ENCODE measurements at regions not wholly inside any gene's neighbourhood (a gene's known extent, or its start where the extent isn't known, plus 50 kb on each side); places are given as distances from the start of the nearest gene placed in this dataset.

GRCh38 chr9:106634183-106634582 lies 228.8 kb upstream of the ZNF462 start:
- DNase-seq: no peak
- in situ Hi-C loops (cut with MboI; ENCODE audit: low pct_ligation_motif_present in 1 of 4, low pct_unique_long_range_greater_than_20kb in 1 of 4, low sequenced_read_pairs in 3 of 4): loop anchor here in 1 of 4 donors (25.0 kb wide), 1 partner anchor 528 kb away; no protein-coding TSS in a partner anchor
- WGBS, 2 donors (ENCODE audit: low coverage in 1 of 2): 63 to 68% methylated on average over 1 of the region's 1 CpG
- TF ChIP-seq CTCF (IDR thresholded peaks at IDR 0.05) (no peak), POLR2A (IDR thresholded peaks at IDR 0.05) (no peak), POLR2AphosphoS5 (IDR thresholded peaks at IDR 0.05) (no peak), EP300 (IDR thresholded peaks at IDR 0.05; ENCODE audit: low read depth) (no peak)
- Histone ChIP-seq H3K36me3 (no peaks in the 10 kb centered on the region), H3K4me1 (no peaks in the 10 kb centered on the region), H3K4me3 (no peak overlapping the region), H3K27ac (no peak overlapping the region), H3K9me3 (no peaks in the 10 kb centered on the region), H3K27me3 (no peaks in the 10 kb centered on the region)
- intact Hi-C loops (cut with DNase I; ENCODE audit: low total_unique reads): no loop called here

GRCh38 chr9:106634641-106635040 lies 228.3 kb upstream of the ZNF462 start:
- Histone ChIP-seq H3K36me3 (no peaks in the 10 kb centered on the region), H3K27ac (no peak overlapping the region), H3K9me3 (no peaks in the 10 kb centered on the region), H3K4me3 (no peak overlapping the region), H3K27me3 (no peaks in the 10 kb centered on the region), H3K4me1 (no peaks in the 10 kb centered on the region)
- TF ChIP-seq CTCF (IDR thresholded peaks at IDR 0.05) (no peak), POLR2A (IDR thresholded peaks at IDR 0.05) (no peak), POLR2AphosphoS5 (IDR thresholded peaks at IDR 0.05) (no peak), EP300 (IDR thresholded peaks at IDR 0.05; ENCODE audit: low read depth) (no peak)
- DNase-seq: no peak
- in situ Hi-C loops (cut with MboI; ENCODE audit: low pct_ligation_motif_present in 1 of 4, low pct_unique_long_range_greater_than_20kb in 1 of 4, low sequenced_read_pairs in 3 of 4): loop anchor here in 1 of 4 donors (25.0 kb wide), 1 partner anchor 528 kb away; no protein-coding TSS in a partner anchor
- intact Hi-C loops (cut with DNase I; ENCODE audit: low total_unique reads): no loop called here

- in situ Hi-C loops (cut with MboI; ENCODE audit: low pct_ligation_motif_present in 1 of 4, low pct_unique_long_range_greater_than_20kb in 1 of 4, low sequenced_read_pairs in 3 of 4): loop anchor here in 1 of 4 donors (25.0 kb wide), 1 partner anchor 525 kb away; no protein-coding TSS in a partner anchor
- Histone ChIP-seq H3K9me3 (no peaks in the 10 kb centered on the region), H3K4me3 (no peak overlapping the region), H3K27ac (no peak overlapping the region), H3K27me3 (no peaks in the 10 kb centered on the region), H3K4me1 (no peaks in the 10 kb centered on the region), H3K36me3 (no peaks in the 10 kb centered on the region)
- TF ChIP-seq EP300 (IDR thresholded peaks at IDR 0.05; ENCODE audit: low read depth): no peak
- TF ChIP-seq POLR2AphosphoS5 (IDR thresholded peaks at IDR 0.05): no peak
- TF ChIP-seq CTCF (IDR thresholded peaks at IDR 0.05): no peak
- TF ChIP-seq POLR2A (IDR thresholded peaks at IDR 0.05): no peak
- intact Hi-C loops (cut with DNase I; ENCODE audit: low total_unique reads): no loop called here
- WGBS, 2 donors (ENCODE audit: low coverage in 1 of 2): 76 to 85% methylated on average over 3 to 4 of the region's 4 CpGs
- no peak for DNase-seq
These were observed 225.5 kb upstream of the ZNF462 start for GRCh38 chr9:106637486-106637885.

- intact Hi-C loops (cut with DNase I; ENCODE audit: low total_unique reads): no loop called here
- no peaks in the 10 kb centered on the region for H3K27me3 ChIP-seq
These were observed 222.9 kb upstream of the ZNF462 start for GRCh38 chr9:106639873-106640568.

More at GRCh38 chr9:106639873-106640568, 222.9 kb upstream of the ZNF462 start:
- WGBS, 2 donors (ENCODE audit: low coverage in 1 of 2): 43 to 77% methylated on average over 2 to 4 of the region's 4 CpGs
- TF ChIP-seq POLR2A (IDR thresholded peaks at IDR 0.05): no peak
- H3K4me1 ChIP-seq: no peaks in the 10 kb centered on the region
- H3K27ac ChIP-seq: no peak overlapping the region
- H3K9me3 ChIP-seq: no peaks in the 10 kb centered on the region
- DNase-seq: no peak
- in situ Hi-C loops (cut with MboI; ENCODE audit: low pct_ligation_motif_present in 1 of 4, low pct_unique_long_range_greater_than_20kb in 1 of 4, low sequenced_read_pairs in 3 of 4): loop anchor here in 1 of 4 donors (25.0 kb wide), 1 partner anchor 522 kb away; no protein-coding TSS in a partner anchor
- no peak overlapping the region for H3K4me3 ChIP-seq
- no peaks in the 10 kb centered on the region for H3K36me3 ChIP-seq
